ENCODE measurements at regions not wholly inside any gene's neighbourhood (a gene's known extent, or its start where the extent isn't known, plus 50 kb on each side); places are given as distances from the start of the nearest gene placed in this dataset.

GRCh38 chr3:194787072-194787471, 101.4 kb downstream of the FAM43A start:
- H3K4me3 ChIP-seq (ENCODE audit: low read length): no peak overlapping the region
- DNase-seq (ENCODE audit: low read depth): no peak
- TF ChIP-seq CTCF (conservative IDR thresholded peaks at IDR 0.05; ENCODE audit: low read length): no peak

GRCh38 chr3:194787650-194788049, 102.0 kb downstream of the FAM43A start:
- no peak overlapping the region for H3K4me3 ChIP-seq (ENCODE audit: low read length)
- DNase-seq (ENCODE audit: low read depth): no peak
- no peak for TF ChIP-seq CTCF (conservative IDR thresholded peaks at IDR 0.05; ENCODE audit: low read length)

GRCh38 chr3:194792368-194792767, 106.7 kb downstream of the FAM43A start:
- TF ChIP-seq CTCF (conservative IDR thresholded peaks at IDR 0.05; ENCODE audit: low read length): no peak
- no peak overlapping the region for H3K4me3 ChIP-seq (ENCODE audit: low read length)

GRCh38 chr3:194797555-194798250, 112.0 kb downstream of the FAM43A start:
- no peak for TF ChIP-seq CTCF (conservative IDR thresholded peaks at IDR 0.05; ENCODE audit: low read length)
- DNase-seq (ENCODE audit: low read depth): no peak
- H3K4me3 ChIP-seq (ENCODE audit: low read length): no peak overlapping the region

More at GRCh38 chr3:194792368-194792767, 106.7 kb downstream of the FAM43A start:
- DNase-seq (ENCODE audit: low read depth): no peak

GRCh38 chr3:194798486-194798885, 112.8 kb downstream of the FAM43A start:
- no peak for TF ChIP-seq CTCF (conservative IDR thresholded peaks at IDR 0.05; ENCODE audit: low read length)
- no peak for DNase-seq (ENCODE audit: low read depth)
- H3K4me3 ChIP-seq (ENCODE audit: low read length): no peak overlapping the region

- no peak for TF ChIP-seq CTCF (conservative IDR thresholded peaks at IDR 0.05; ENCODE audit: low read length)
- no peak overlapping the region for H3K4me3 ChIP-seq (ENCODE audit: low read length)
- no peak for DNase-seq (ENCODE audit: low read depth)
These were observed 114.3 kb downstream of the FAM43A start for GRCh38 chr3:194800002-194800401.
